ENCODE measurements at regions not wholly inside any gene's neighbourhood (a gene's known extent, or its start where the extent isn't known, plus 50 kb on each side); places are given as distances from the start of the nearest gene placed in this dataset.

DNA sequence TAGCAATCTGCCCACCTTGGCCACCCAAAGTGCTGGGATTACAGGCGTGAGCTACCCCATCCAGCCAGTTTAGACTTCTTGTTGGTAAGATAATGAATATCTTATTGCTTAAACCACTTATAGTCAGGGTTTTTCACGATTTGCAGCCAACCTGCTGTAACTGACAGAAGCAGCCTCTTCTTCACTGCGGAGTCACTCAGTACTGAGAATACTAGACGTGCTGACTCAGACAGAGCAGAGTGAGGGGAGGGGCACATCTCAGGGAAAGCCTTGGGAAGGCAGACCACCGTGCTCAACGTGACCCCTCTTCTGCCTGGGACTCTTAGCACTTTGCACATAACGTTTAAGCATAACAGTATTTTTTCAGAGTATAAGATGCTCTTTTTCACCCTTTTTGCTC lies 74.3 kb upstream of the ARHGEF7 start:
- TF ChIP-seq, protein P1, sequence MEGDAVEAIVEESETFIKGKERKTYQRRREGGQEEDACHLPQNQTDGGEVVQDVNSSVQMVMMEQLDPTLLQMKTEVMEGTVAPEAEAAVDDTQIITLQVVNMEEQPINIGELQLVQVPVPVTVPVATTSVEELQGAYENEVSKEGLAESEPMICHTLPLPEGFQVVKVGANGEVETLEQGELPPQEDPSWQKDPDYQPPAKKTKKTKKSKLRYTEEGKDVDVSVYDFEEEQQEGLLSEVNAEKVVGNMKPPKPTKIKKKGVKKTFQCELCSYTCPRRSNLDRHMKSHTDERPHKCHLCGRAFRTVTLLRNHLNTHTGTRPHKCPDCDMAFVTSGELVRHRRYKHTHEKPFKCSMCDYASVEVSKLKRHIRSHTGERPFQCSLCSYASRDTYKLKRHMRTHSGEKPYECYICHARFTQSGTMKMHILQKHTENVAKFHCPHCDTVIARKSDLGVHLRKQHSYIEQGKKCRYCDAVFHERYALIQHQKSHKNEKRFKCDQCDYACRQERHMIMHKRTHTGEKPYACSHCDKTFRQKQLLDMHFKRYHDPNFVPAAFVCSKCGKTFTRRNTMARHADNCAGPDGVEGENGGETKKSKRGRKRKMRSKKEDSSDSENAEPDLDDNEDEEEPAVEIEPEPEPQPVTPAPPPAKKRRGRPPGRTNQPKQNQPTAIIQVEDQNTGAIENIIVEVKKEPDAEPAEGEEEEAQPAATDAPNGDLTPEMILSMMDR (IDR thresholded peaks at IDR 0.05), result no peak
- TF ChIP-seq POLR2A (IDR thresholded peaks at IDR 0.05; ENCODE audit: low read depth), result no peak
- TF ChIP-seq POLR2AphosphoS5 (IDR thresholded peaks at IDR 0.05), result no peak
